Liver (tissue), 2 donors: ENCODE measurements at regions not wholly inside any gene's neighbourhood (a gene's known extent, or its start where the extent isn't known, plus 50 kb on each side); places are given as distances from the start of the nearest gene placed in this dataset.
"Not testable (repeated sequence)": the region's sequence is repeated elsewhere in the genome, so short reads cannot be mapped to it uniquely, and the experiment has no call there.

ENCODE experiments used
- CTCF ChIP-seq: fragments of 150-350 bp; IDR thresholded peaks from 2 replicates; pipeline ENCODE4 v1.5.1; 2017; ENCODE audit warnings: improper control_type of control experiment, low read depth, low read length; ENCODE audit not compliant: missing input control
- YY1 ChIP-seq: IDR thresholded peaks from 2 replicates; pipeline ENCODE4 v1.6.1; 2016; ENCODE audit warnings: antibody characterized with exemption, mild to moderate bottlenecking
- donor health status: healthy.

- TF ChIP-seq CTCF, YY1: not testable (repeated sequence)
These were observed 122.0 kb upstream of the ZCCHC13 start for GRCh38 chrX:74181976-74182375.
